GM19452 (cell line): ENCODE measurements at regions not wholly inside any gene's neighbourhood (a gene's known extent, or its start where the extent isn't known, plus 50 kb on each side); places are given as distances from the start of the nearest gene placed in this dataset.
A peak's percentile ranks its signal among the peaks of the same experiment; 100 is the strongest.
"Not testable (repeated sequence)": the region's sequence is repeated elsewhere in the genome, so short reads cannot be mapped to it uniquely, and the experiment has no call there.

Experiments
- ATAC-seq: cut with Tn5 transposase; IDR thresholded peaks from one replicate; pipeline ENCODE4 v1.9.1; 2021; ENCODE audit not compliant: unreplicated experiment

- peak; percentile 50 for ATAC-seq
Measured at GRCh38 chr1:56135069-56135863, 444.1 kb downstream of the PLPP3 start.

- peak; percentile 60 for ATAC-seq
Measured at GRCh38 chr1:56133522-56134472, 445.6 kb downstream of the PLPP3 start.

GRCh38 chr1:56132520-56132919 lies 446.8 kb downstream of the PLPP3 start:
- ATAC-seq, result no peak

GRCh38 chr1:56129837-56130236 lies 449.5 kb downstream of the PLPP3 start:
- ATAC-seq, result no peak

GRCh38 chr1:56125316-56125715 lies 454.0 kb downstream of the PLPP3 start:
- no peak for ATAC-seq

DNA sequence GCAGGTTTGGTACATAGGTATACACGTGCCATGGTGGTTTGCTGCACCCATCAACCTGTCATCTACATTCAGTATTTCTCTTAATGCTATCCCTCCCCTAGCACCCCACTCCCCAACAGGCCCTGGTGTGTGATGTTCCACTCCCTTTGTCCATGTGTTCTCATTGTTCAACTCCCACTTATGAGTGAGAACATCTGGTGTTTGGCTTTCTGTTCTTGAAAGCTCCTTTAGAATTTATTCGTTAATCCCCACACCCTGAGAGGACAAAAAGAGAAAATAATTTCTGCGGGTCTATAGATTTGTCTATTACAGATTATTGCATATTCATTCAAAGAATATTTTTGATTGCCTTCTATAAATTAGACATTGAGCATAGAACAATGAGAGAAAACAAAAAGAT lies 455.5 kb downstream of the PLPP3 start:
- no peak for ATAC-seq

- no peak for ATAC-seq
Measured at GRCh38 chr1:56123421-56123820, 455.9 kb downstream of the PLPP3 start.

GRCh38 chr1:56120021-56120420 lies 459.3 kb downstream of the PLPP3 start:
- ATAC-seq, result no peak

DNA sequence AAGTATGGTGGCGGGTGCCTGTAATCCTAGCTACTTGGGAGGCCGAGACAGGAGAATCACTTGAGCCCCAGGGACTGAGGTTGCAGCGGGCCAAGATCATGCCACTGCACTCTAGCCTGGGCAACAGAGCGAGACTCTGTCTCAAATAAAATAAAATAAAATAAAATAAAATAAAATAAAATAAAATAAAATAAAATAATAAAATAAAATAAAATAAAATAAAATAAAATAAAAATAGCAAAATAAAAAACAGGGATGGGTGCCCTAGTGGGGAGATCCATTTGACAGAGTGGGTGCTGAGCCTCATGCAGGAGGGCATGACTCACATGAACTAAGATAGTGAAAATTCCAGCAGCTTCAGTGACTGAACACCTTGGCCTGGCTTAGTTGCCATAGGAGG lies 460.7 kb downstream of the PLPP3 start:
- ATAC-seq, result not testable (repeated sequence)

DNA sequence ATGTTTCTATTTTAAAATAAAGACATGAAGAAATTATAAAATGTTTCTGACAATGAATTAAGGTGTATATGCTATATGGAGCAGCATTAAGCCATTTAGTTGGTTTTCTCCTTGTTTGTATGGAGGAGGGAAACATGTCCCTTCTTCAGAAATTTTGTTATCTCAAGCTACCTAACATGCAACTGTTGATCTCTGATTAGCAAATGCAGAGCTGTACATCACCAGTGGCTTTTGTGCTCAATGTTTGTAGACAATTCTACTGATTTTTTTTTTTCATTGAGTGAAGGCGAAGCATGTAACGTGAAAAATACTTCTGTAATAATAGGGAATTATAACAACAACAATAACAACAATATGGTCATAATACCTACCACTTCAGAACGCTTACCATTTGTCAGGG lies 463.7 kb downstream of the PLPP3 start:
- ATAC-seq, result no peak

- ATAC-seq, result no peak
Measured at GRCh38 chr1:56113679-56114078, 465.7 kb downstream of the PLPP3 start.

GRCh38 chr1:56107275-56107638 lies 472.1 kb downstream of the PLPP3 start:
- no peak for ATAC-seq

DNA sequence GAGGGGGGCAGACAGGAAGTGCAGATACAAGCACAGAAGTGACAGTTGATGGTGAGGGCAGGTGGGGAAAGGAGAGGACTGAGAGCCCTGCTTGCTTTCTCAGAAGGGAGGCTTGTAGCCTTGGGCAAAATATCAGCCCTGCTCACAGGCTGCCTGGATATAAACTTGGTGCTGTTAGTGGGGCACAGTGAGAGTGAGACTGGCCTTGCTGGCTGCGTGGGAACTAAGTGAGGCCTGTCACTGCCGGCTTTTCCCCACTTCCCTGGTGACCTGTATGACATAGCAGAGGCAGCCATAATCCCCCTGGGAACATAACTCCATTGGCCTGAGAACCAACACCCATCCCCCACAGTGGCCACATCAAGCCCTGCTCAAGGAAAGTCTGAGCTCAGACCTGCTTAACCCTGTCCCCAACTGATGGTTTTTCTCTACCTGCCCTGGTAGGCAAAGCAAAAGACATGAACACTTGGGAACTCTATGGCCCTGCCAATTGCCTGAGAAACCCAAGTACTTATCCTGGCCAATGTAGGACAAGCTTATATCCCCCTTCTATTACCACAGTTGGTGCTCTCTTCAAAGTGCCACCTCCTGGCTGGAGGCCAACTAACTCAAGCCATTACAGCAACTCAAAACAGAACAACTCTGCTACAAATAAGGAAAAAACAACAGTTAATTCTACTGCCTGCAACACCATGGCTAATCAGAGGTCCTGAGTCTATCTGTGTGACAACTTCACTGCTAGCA lies 472.7 kb downstream of the PLPP3 start:
- ATAC-seq, result no peak

- no peak for ATAC-seq
Measured at GRCh38 chr1:56105397-56105796, 474.0 kb downstream of the PLPP3 start.

DNA sequence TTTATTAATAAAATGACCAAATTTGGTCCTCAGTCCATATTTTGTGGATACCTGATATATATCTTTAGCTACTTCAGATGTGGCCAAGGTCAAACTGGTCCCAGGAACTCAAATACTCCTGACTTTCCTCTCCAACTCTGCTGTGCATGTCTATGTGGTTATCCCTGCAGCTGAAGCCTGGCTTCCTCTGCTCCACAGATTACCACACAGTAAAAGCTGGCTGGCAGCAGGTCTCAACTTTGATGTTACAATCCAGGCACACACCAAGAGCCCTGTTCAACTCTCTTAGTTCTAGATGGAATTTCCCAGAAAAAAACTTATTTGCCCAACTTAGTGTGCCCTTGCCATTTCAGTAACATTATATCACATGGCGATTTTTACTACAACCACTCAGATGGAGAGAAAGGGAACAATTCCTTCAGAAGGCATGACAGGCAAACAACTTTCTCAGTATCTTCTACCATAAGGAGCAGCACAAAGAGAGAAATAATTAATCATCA lies 479.5 kb downstream of the PLPP3 start:
- no peak for ATAC-seq

- no peak for ATAC-seq
Measured at GRCh38 chr1:56098946-56099345, 480.4 kb downstream of the PLPP3 start.

DNA sequence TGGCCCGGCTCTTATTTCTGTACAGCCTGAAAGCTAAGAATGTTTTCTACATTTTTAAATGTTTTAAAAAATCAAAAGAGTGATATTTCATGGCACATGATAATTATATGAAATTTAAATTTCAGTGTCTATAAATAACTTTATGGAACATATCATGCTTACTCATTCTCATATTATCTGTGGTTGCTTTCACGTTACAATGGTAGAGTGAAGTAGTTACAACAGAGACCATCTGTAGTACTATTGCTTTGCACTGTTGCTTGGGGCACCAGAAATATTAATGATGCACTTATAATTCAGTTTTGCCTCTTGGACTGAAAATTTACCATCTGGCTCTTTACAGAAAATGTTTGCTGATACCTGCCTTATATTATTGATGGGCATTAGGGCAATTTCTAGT lies 481.6 kb downstream of the PLPP3 start:
- ATAC-seq, result no peak

DNA sequence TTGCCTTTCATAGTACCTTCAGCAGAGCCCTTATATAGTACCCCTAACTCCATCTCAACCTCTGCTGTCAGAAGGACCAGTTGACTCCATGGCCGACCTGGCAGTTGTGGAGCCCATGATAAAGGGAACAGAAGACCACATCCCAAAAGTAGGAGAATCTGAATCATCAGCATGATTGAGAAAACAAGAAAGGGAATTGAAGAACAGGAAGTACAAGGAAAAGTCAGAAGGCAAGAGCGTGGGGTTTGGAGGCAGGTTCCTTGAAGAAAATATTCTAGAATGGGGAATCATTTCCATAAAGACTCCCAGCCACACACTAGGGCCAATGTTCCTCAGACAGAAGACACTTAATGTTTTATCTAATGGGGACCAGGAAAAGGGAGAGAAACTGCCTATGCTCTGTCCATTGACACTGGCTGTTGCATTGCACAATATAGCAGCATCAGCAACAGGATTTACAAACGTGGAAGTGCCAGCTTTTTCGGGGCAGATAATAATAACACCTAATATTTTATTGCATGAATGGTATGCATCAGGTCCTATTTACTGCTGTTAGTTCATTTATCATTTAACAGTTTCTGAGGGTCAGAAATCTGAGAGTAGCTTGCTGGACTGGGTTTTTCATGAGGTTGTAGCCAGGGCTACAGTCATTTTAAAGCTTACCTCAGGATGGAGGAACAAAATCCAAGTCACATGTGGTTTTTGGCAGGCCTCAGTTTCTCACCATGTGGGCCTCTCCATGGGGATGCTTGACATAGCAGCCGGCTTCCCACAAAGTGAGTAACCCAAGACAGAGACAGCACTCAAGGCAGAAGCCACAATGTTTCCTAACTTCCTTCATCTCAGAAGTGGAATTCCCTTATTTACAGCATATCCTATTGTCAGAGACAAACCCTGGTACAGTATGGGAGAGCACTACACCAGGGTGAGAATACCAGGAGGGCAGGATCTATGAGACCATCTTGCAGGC lies 483.4 kb downstream of the PLPP3 start:
- ATAC-seq, result no peak

- no peak for ATAC-seq
Measured at GRCh38 chr1:56094168-56094567, 485.2 kb downstream of the PLPP3 start.
